B cell (primary cell): ENCODE measurements at regions not wholly inside any gene's neighbourhood (a gene's known extent, or its start where the extent isn't known, plus 50 kb on each side); places are given as distances from the start of the nearest gene placed in this dataset.

Experiments
- ATAC-seq: fragments of 200-7000 bp; cut with Tn5 transposase; one replicate; pipeline ENCODE4 v1.10.0; 2021; ENCODE audit warnings: low read depth, mild to moderate bottlenecking, moderate number of reproducible peaks, moderate library complexity
- CTCF ChIA-PET: fragments of 350-600 bp; sonication (Branson Sonifier 250); formaldehyde crosslinking; loops from one replicate; lab custom pipeline; 2021; ENCODE audit warnings: antibody characterized with exemption, inconsistent platforms; lab: Charles Lee
- POLR2A ChIA-PET: fragments of 350-600 bp; sonication (Branson Sonifier 250); formaldehyde crosslinking; loops from one replicate; lab custom pipeline; 2021; ENCODE audit warnings: antibody characterized with exemption; lab: Charles Lee
- DNase-seq: peaks from one replicate; pipeline ENCODE4 v3.0.0; 2013
- H2AFZ ChIP-seq: 2 replicates; pipeline ENCODE4 v1.6.1; 2012; ENCODE audit warnings: mild to moderate bottlenecking, low read depth, low read length; ENCODE audit not compliant: insufficient read depth, poor library complexity, severe bottlenecking
- H3K27ac ChIP-seq, 2 donors: 1 replicate in 1 of 2; 2 replicates in 1 of 2; pipeline ENCODE4 v1.5.1; 2012 to 2013; ENCODE audit warnings: low read length in 2 of 2, mild to moderate bottlenecking in 2 of 2, moderate library complexity in 1 of 2
- H3K27me3 ChIP-seq, 4 experiments: fragments of 200-600 bp in 1 of 4; sonication (generic) in 1 of 4; replicated peaks in 1 of 4; 1 replicate in 2 of 4; 2 replicates in 2 of 4; pipeline versions ENCODE4 v1.6.1 to v1.7.0; 2013 to 2016; ENCODE audit warnings: low read length in 3 of 4, mild to moderate bottlenecking in 2 of 4, mixed read lengths in 1 of 4, moderate library complexity in 1 of 4; ENCODE audit not compliant: insufficient read depth in 4 of 4, control insufficient read depth in 3 of 4; ENCODE audit errors: control extremely low read depth in 1 of 4
- H3K36me3 ChIP-seq, 2 experiments: replicated peaks in 1 of 2; 1 replicate in 1 of 2; 2 replicates in 1 of 2; pipeline versions ENCODE4 v1.6.1 to v1.7.1; 2013; ENCODE audit warnings: low read length in 1 of 2; ENCODE audit not compliant: insufficient read depth in 2 of 2, control insufficient read depth in 1 of 2; ENCODE audit errors: control extremely low read depth in 1 of 2, extremely low read depth in 1 of 2
- H3K4me1 ChIP-seq, 2 donors: fragments of 200-600 bp in 1 of 2; sonication (generic) in 1 of 2; 1 replicate in 1 of 2; 2 replicates in 1 of 2; pipeline versions ENCODE4 v1.5.1 to v1.6.1; 2013 to 2017; ENCODE audit warnings: low read length in 2 of 2; ENCODE audit not compliant: control insufficient read depth in 2 of 2, insufficient read depth in 2 of 2
- H3K4me2 ChIP-seq: replicated peaks from 2 replicates; pipeline ENCODE3; 2012; ENCODE audit warnings: mild to moderate bottlenecking, low read depth, low read length; ENCODE audit not compliant: poor library complexity, severe bottlenecking
- H3K4me3 ChIP-seq, 5 experiments: fragments of 200-600 bp in 1 of 5; sonication (generic) in 1 of 5; 1 replicate in 3 of 5; 2 replicates in 2 of 5; pipeline versions ENCODE4 v1.5.1 to v1.7.0; 2011 to 2016; ENCODE audit warnings: low read length in 4 of 5, mild to moderate bottlenecking in 4 of 5, low read depth in 2 of 5, control low read depth in 1 of 5, moderate library complexity in 1 of 5; ENCODE audit not compliant: insufficient read depth in 1 of 5; ENCODE audit errors: control extremely low read depth in 1 of 5, extremely low read depth in 1 of 5
- H3K79me2 ChIP-seq: fragments of 200-600 bp; sonication (generic); one replicate; pipeline ENCODE4 v1.6.0; 2016; ENCODE audit warnings: low read length; ENCODE audit not compliant: control insufficient read depth, insufficient read depth
- H3K9ac ChIP-seq: fragments of 200-600 bp; sonication (generic); 2 replicates; pipeline ENCODE4 v1.6.1; 2017; ENCODE audit warnings: mild to moderate bottlenecking, low read length, moderate library complexity
- H3K9me3 ChIP-seq, 3 donors: one replicate each; pipeline versions ENCODE4 v1.6.1 to v1.7.1; 2013; ENCODE audit warnings: low read length in 2 of 3; ENCODE audit not compliant: control insufficient read depth in 2 of 3, insufficient read depth in 1 of 3; ENCODE audit errors: control extremely low read depth in 1 of 3
- H4K20me1 ChIP-seq: 2 replicates; pipeline ENCODE4 v1.6.0; 2012; ENCODE audit warnings: mild to moderate bottlenecking, low read length; ENCODE audit not compliant: insufficient read depth, control insufficient read depth, poor library complexity, severe bottlenecking
- H3K27ac Mint-ChIP-seq: one replicate; pipeline ENCODE4 v1.8.0; 2021; ENCODE audit warnings: mixed read lengths
- H3K27me3 Mint-ChIP-seq: one replicate; pipeline ENCODE4 v1.8.0; 2021; ENCODE audit warnings: mixed read lengths
- H3K4me1 Mint-ChIP-seq: one replicate; pipeline ENCODE4 v1.8.0; 2021; ENCODE audit warnings: mixed read lengths
- H3K4me3 Mint-ChIP-seq: one replicate; pipeline ENCODE4 v1.8.0; 2021; ENCODE audit warnings: mixed read lengths
- H3K9me3 Mint-ChIP-seq: one replicate; pipeline ENCODE4 v1.8.0; 2022; ENCODE audit warnings: mixed read lengths; ENCODE audit not compliant: insufficient read depth
- CTCF ChIP-seq: fragments of 200-600 bp; IDR thresholded peaks from one replicate; pipeline ENCODE4 v1.8.0; 2022; ENCODE audit warnings: antibody characterized with exemption, mild to moderate bottlenecking
- EZH2 ChIP-seq: IDR thresholded peaks from 2 replicates; pipeline ENCODE4 v1.6.1; 2012; ENCODE audit warnings: borderline replicate concordance, low read depth, mild to moderate bottlenecking, moderate library complexity, low read length; ENCODE audit not compliant: insufficient read depth, poor library complexity, severe bottlenecking
- WGBS: methylation state at CpG from one replicate; pipeline ENCODE4 v1.1.5; 2013; ENCODE audit warnings: missing lambda C conversion rate; ENCODE audit not compliant: insufficient coverage; 5-methylcytosine and 5-hydroxymethylcytosine counted together
- intact Hi-C: fragments of 100-400 bp; cut with micrococcal nuclease; formaldehyde crosslinking; loops from one replicate; pipeline ENCODE4 v1.10.0; 2022

- no CpG with 5 or more reads among the region's 3 CpGs for WGBS
- Histone ChIP-seq H3K9ac (no peak overlapping the region), H3K4me1 (no peaks in the 10 kb centered on the region), H3K79me2 (no peaks in the 10 kb centered on the region), H3K9me3 (no peaks in the 10 kb centered on the region), H3K4me3 (no peak overlapping the region), H3K4me2 (no peak overlapping the region), H2AFZ (no peak overlapping the region), H4K20me1 (no peaks in the 10 kb centered on the region), H3K36me3 (no peaks in the 10 kb centered on the region), H3K27me3 (no peaks in the 10 kb centered on the region), H3K27ac (no peak overlapping the region)
- ATAC-seq (no peak), DNase-seq (no peak)
- Mint-ChIP-seq H3K4me3 (no peak overlapping the region), H3K27ac (no peak overlapping the region), H3K4me1 (no peaks in the 10 kb centered on the region), H3K27me3 (no peaks in the 10 kb centered on the region), H3K9me3 (peaks cover 7% of the 10 kb centered on the region)
- TF ChIP-seq CTCF (no peak), EZH2 (no peak)
- ChIA-PET CTCF (no interaction called here), POLR2A (no interaction called here)
- intact Hi-C loops = no loop called here
Observed at GRCh38 chr11:23594755-23595154, 734.5 kb upstream of the CCDC179 start.

- DNase-seq = no peak
- H3K4me1 ChIP-seq = no peaks in the 10 kb centered on the region
- H3K9me3 ChIP-seq = no peaks in the 10 kb centered on the region
- CTCF ChIA-PET = no interaction called here
- no CpG with 5 or more reads among the region's 3 CpGs for WGBS
- no peaks in the 10 kb centered on the region for H3K27me3 ChIP-seq
- no peak for ATAC-seq
- Mint-ChIP-seq H3K4me3 (no peak overlapping the region), H3K9me3 (no peaks in the 10 kb centered on the region), H3K27ac (no peak overlapping the region), H3K4me1 (no peaks in the 10 kb centered on the region), H3K27me3 (no peaks in the 10 kb centered on the region)
- H3K36me3 ChIP-seq = no peaks in the 10 kb centered on the region
- no peak overlapping the region for H3K4me2 ChIP-seq
- H3K9ac ChIP-seq = no peak overlapping the region
- H4K20me1 ChIP-seq = no peaks in the 10 kb centered on the region
- TF ChIP-seq CTCF = no peak
- no peak for TF ChIP-seq EZH2
- H3K4me3 ChIP-seq = no peak overlapping the region
- intact Hi-C loops = no loop called here
- H3K79me2 ChIP-seq = no peaks in the 10 kb centered on the region
- H3K27ac ChIP-seq = no peak overlapping the region
- POLR2A ChIA-PET = no interaction called here
- H2AFZ ChIP-seq = no peak overlapping the region
Observed at GRCh38 chr11:23604966-23605365, 744.7 kb upstream of the CCDC179 start.
